Naive thymus-derived CD4-positive, alpha-beta T cell (primary cell): ENCODE measurements at regions not wholly inside any gene's neighbourhood (a gene's known extent, or its start where the extent isn't known, plus 50 kb on each side); places are given as distances from the start of the nearest gene placed in this dataset.

Source experiments
- ATAC-seq: fragments of 150-1000 bp; cut with Tn5 transposase; 2 replicates; pipeline ENCODE4 v1.10.0; 2021; ENCODE audit warnings: mild to moderate bottlenecking, moderate library complexity
- CTCF ChIA-PET: fragments of 350-600 bp; sonication (Branson Sonifier 250); formaldehyde crosslinking; loops from one replicate; lab custom pipeline; 2021; ENCODE audit warnings: antibody characterized with exemption; lab: Charles Lee
- POLR2A ChIA-PET: fragments of 350-600 bp; sonication (Branson Sonifier 250); formaldehyde crosslinking; loops from one replicate; lab custom pipeline; 2021; ENCODE audit warnings: antibody characterized with exemption, inconsistent platforms; lab: Charles Lee
- DNase-seq, 9 donors: peaks; one replicate each; pipeline versions ENCODE4 v3.0.0 to v3.0.0-alpha.2; 2020 to 2022; ENCODE audit warnings: mixed read lengths in 1 of 9
- H3K27ac ChIP-seq: one replicate; pipeline ENCODE4 v1.7.0; 2013; ENCODE audit warnings: mild to moderate bottlenecking, low read depth, low read length, moderate library complexity
- H3K27me3 ChIP-seq, 2 donors: one replicate each; pipeline ENCODE4 v1.7.0; 2013; ENCODE audit warnings: low read length in 2 of 2, mild to moderate bottlenecking in 2 of 2, moderate library complexity in 2 of 2; ENCODE audit not compliant: control insufficient read depth in 2 of 2, insufficient read depth in 2 of 2
- H3K36me3 ChIP-seq, 3 experiments: 1 replicate in 2 of 3; 2 replicates in 1 of 3; pipeline ENCODE4 v1.7.0; 2013; ENCODE audit warnings: low read length in 3 of 3, mild to moderate bottlenecking in 3 of 3, moderate library complexity in 1 of 3; ENCODE audit not compliant: insufficient read depth in 3 of 3, control insufficient read depth in 2 of 3
- H3K4me1 ChIP-seq, 2 donors: one replicate each; pipeline ENCODE4 v1.7.0; 2013; ENCODE audit warnings: low read length in 2 of 2, mild to moderate bottlenecking in 2 of 2, moderate library complexity in 1 of 2; ENCODE audit not compliant: control insufficient read depth in 2 of 2, insufficient read depth in 2 of 2
- H3K4me3 ChIP-seq: 2 replicates; pipeline ENCODE4 v1.7.0; 2013; ENCODE audit warnings: mild to moderate bottlenecking, low read length
- H3K9me3 ChIP-seq, 3 experiments: 1 replicate in 2 of 3; 2 replicates in 1 of 3; pipeline ENCODE4 v1.7.0; 2013; ENCODE audit warnings: low read length in 3 of 3; ENCODE audit not compliant: control insufficient read depth in 2 of 3
- H3K27ac Mint-ChIP-seq, 9 donors: one replicate each; pipeline ENCODE4 v1.8.0; 2020 to 2022; ENCODE audit warnings: mixed read lengths in 9 of 9, mild to moderate bottlenecking in 8 of 9, moderate library complexity in 5 of 9, inconsistent platforms in 2 of 9
- H3K27me3 Mint-ChIP-seq, 5 donors: one replicate each; pipeline ENCODE4 v1.8.0; 2021 to 2022; ENCODE audit warnings: mixed read lengths in 5 of 5, mild to moderate bottlenecking in 1 of 5
- H3K36me3 Mint-ChIP-seq, 5 donors: one replicate each; pipeline ENCODE4 v1.8.0; 2020 to 2022; ENCODE audit warnings: mixed read lengths in 5 of 5, mild to moderate bottlenecking in 3 of 5, inconsistent platforms in 1 of 5
- H3K4me1 Mint-ChIP-seq, 7 donors: one replicate each; pipeline ENCODE4 v1.8.0; 2020 to 2022; ENCODE audit warnings: mixed read lengths in 7 of 7, mild to moderate bottlenecking in 3 of 7, inconsistent platforms in 1 of 7
- H3K4me3 Mint-ChIP-seq, 10 donors: one replicate each; pipeline ENCODE4 v1.8.0; 2020 to 2022; ENCODE audit warnings: mild to moderate bottlenecking in 10 of 10, mixed read lengths in 10 of 10, moderate library complexity in 6 of 10, inconsistent platforms in 2 of 10
- H3K9me3 Mint-ChIP-seq, 11 donors: one replicate each; pipeline ENCODE4 v1.8.0; 2020 to 2022; ENCODE audit warnings: mixed read lengths in 11 of 11, mild to moderate bottlenecking in 4 of 11, inconsistent platforms in 1 of 11, moderate library complexity in 1 of 11
- intact Hi-C, 2 donors: fragments of 100-400 bp; cut with micrococcal nuclease; formaldehyde crosslinking; loops; one replicate each; pipeline ENCODE4 v1.15.1; 2023

DNA sequence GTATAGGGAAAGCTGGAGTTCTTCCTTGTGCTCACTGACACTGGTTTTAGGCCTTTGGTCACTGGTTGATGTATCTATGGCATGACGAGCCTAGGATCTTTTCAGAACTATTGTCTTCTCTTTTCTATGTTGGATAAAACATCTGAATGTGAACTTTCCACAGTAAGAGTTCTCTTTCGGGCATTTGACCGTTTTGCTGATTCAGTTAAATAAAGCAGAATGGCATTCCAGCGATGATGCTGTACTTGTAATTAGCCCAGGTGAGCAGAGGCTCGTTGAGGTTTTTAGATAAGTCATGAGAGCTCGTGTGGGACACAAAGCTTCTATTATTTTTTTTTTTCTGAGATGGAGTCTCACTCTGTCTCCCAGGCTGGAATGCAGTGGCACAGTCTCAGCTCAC, 160.2 kb upstream of the DPP6 start:
- Histone ChIP-seq H3K9me3 (no peaks in the 10 kb centered on the region), H3K4me3 (no peak overlapping the region), H3K36me3 (no peaks in the 10 kb centered on the region), H3K27ac (no peak overlapping the region), H3K4me1 (no peaks in the 10 kb centered on the region), H3K27me3 (no peaks in the 10 kb centered on the region)
- H3K9me3 Mint-ChIP-seq, result peaks cover 0 to 21% (median 3%) of the 10 kb centered on the region in 11 donors
- ATAC-seq, result no peak
- H3K4me1 Mint-ChIP-seq, result peaks cover 0 to 4% (median 0%) of the 10 kb centered on the region in 7 donors
- H3K4me3 Mint-ChIP-seq, result no peak overlapping the region
- intact Hi-C loops, result no loop called here
- peaks cover 0 to 4% (median 0%) of the 10 kb centered on the region in 5 donors for H3K36me3 Mint-ChIP-seq
- POLR2A ChIA-PET, result no interaction called here
- H3K27ac Mint-ChIP-seq, result no peak overlapping the region
- no peak for DNase-seq
- peaks cover 10 to 12% (median 12%) of the 10 kb centered on the region in 5 donors for H3K27me3 Mint-ChIP-seq
- CTCF ChIA-PET, result no interaction called here

GRCh38 chr7:153902862-153903261, 149.3 kb upstream of the DPP6 start:
- H3K4me1 ChIP-seq, result no peaks in the 10 kb centered on the region
- DNase-seq (no peak), ATAC-seq (no peak)
- Mint-ChIP-seq H3K4me3 (no peak overlapping the region), H3K27ac (no peak overlapping the region), H3K9me3 (peaks cover 0 to 19% (median 7%) of the 10 kb centered on the region in 11 donors), H3K36me3 (peaks cover 0 to 3% (median 0%) of the 10 kb centered on the region in 5 donors), H3K4me1 (no peaks in the 10 kb centered on the region), H3K27me3 (no peaks in the 10 kb centered on the region)
- H3K9me3 ChIP-seq, result no peaks in the 10 kb centered on the region
- H3K4me3 ChIP-seq, result no peak overlapping the region
- CTCF ChIA-PET, result no interaction called here
- no peaks in the 10 kb centered on the region for H3K27me3 ChIP-seq
- intact Hi-C loops, result no loop called here
- POLR2A ChIA-PET, result no interaction called here
- no peak overlapping the region for H3K27ac ChIP-seq
- H3K36me3 ChIP-seq, result no peaks in the 10 kb centered on the region

GRCh38 chr7:153912211-153912610, 140.0 kb upstream of the DPP6 start:
- H3K4me3 ChIP-seq, result no peak overlapping the region
- no peaks in the 10 kb centered on the region for H3K36me3 ChIP-seq
- POLR2A ChIA-PET, result no interaction called here
- Mint-ChIP-seq H3K4me1 (no peaks in the 10 kb centered on the region), H3K9me3 (peaks cover 0 to 12% (median 3%) of the 10 kb centered on the region in 11 donors), H3K27ac (no peak overlapping the region), H3K4me3 (no peak overlapping the region), H3K27me3 (no peaks in the 10 kb centered on the region), H3K36me3 (no peaks in the 10 kb centered on the region)
- H3K27ac ChIP-seq, result no peak overlapping the region
- H3K9me3 ChIP-seq, result no peaks in the 10 kb centered on the region
- DNase-seq (no peak), ATAC-seq (no peak)
- intact Hi-C loops, result no loop called here
- CTCF ChIA-PET, result no interaction called here
- no peaks in the 10 kb centered on the region for H3K4me1 ChIP-seq
- H3K27me3 ChIP-seq, result no peaks in the 10 kb centered on the region

DNA sequence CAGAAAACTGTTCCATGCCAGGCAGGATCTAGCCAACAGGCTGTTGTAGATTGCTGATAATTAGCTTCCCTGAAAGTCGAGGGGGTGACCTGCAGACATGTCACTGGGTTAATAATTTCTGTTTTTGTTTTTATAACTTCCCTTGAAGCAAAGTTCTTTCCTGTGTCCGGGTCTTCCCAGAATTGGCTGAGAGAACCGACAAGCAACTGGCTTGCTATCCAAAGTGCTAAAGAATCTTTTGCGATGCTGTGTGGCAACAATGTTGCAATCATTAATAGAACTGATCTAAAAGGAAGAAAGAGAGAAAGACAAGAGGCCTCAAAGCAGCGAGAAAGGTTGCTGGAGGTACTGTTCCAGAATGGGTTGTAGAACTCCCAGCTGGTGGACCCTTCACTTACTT, 132.1 kb upstream of the DPP6 start:
- no peak for ATAC-seq
- intact Hi-C loops, result no loop called here
- peaks cover 2 to 22% (median 6%) of the 10 kb centered on the region in 11 donors for H3K9me3 Mint-ChIP-seq
- no peak overlapping the region for H3K27ac Mint-ChIP-seq
- no peak overlapping the region for H3K4me3 Mint-ChIP-seq
- Histone ChIP-seq H3K36me3 (no peaks in the 10 kb centered on the region), H3K27ac (no peak overlapping the region), H3K9me3 (no peaks in the 10 kb centered on the region), H3K27me3 (no peaks in the 10 kb centered on the region), H3K4me3 (no peak overlapping the region), H3K4me1 (no peaks in the 10 kb centered on the region)
- ChIA-PET CTCF (no interaction called here), POLR2A (no interaction called here)
- no peaks in the 10 kb centered on the region for H3K27me3 Mint-ChIP-seq
- no peaks in the 10 kb centered on the region for H3K4me1 Mint-ChIP-seq
- DNase-seq, result no peak
- H3K36me3 Mint-ChIP-seq, result no peaks in the 10 kb centered on the region

DNA sequence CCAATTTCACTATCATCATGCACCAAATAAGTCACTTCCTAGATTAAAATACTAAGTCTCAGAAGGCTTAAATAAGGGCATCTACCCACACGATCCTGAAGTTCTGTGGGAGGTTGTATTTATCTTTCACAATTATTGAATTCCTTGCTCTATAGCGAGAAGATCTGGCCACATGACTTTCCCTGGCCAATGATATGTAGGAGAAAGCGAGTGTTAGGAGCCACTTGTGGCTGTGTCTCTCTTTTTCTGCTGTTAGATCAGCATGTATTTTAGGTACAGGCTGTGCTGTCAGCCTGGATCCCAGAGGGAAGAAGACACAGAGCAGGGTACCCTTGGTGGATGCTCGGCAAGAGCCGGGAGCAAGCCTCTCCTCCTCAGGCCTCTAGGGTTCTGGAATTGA, 131.3 kb upstream of the DPP6 start:
- Mint-ChIP-seq H3K4me3 (no peak overlapping the region), H3K27ac (no peak overlapping the region), H3K36me3 (no peaks in the 10 kb centered on the region), H3K9me3 (peaks cover 2 to 22% (median 6%) of the 10 kb centered on the region in 11 donors), H3K27me3 (no peaks in the 10 kb centered on the region), H3K4me1 (no peaks in the 10 kb centered on the region)
- Histone ChIP-seq H3K27ac (no peak overlapping the region), H3K9me3 (no peaks in the 10 kb centered on the region), H3K36me3 (no peaks in the 10 kb centered on the region), H3K4me3 (no peak overlapping the region), H3K27me3 (no peaks in the 10 kb centered on the region), H3K4me1 (no peaks in the 10 kb centered on the region)
- intact Hi-C loops, result no loop called here
- CTCF ChIA-PET, result no interaction called here
- POLR2A ChIA-PET, result no interaction called here
- ATAC-seq (no peak), DNase-seq (no peak)

GRCh38 chr7:153921408-153921807, 130.8 kb upstream of the DPP6 start:
- Histone ChIP-seq H3K4me3 (no peak overlapping the region), H3K9me3 (no peaks in the 10 kb centered on the region), H3K4me1 (no peaks in the 10 kb centered on the region), H3K27ac (no peak overlapping the region), H3K36me3 (no peaks in the 10 kb centered on the region), H3K27me3 (no peaks in the 10 kb centered on the region)
- H3K27me3 Mint-ChIP-seq, result no peaks in the 10 kb centered on the region
- H3K36me3 Mint-ChIP-seq, result no peaks in the 10 kb centered on the region
- H3K9me3 Mint-ChIP-seq, result peaks cover 2 to 27% (median 8%) of the 10 kb centered on the region in 11 donors
- ChIA-PET POLR2A (no interaction called here), CTCF (no interaction called here)
- DNase-seq, result no peak
- H3K27ac Mint-ChIP-seq, result no peak overlapping the region
- intact Hi-C loops, result no loop called here
- ATAC-seq, result no peak
- no peaks in the 10 kb centered on the region for H3K4me1 Mint-ChIP-seq
- H3K4me3 Mint-ChIP-seq, result no peak overlapping the region

DNA sequence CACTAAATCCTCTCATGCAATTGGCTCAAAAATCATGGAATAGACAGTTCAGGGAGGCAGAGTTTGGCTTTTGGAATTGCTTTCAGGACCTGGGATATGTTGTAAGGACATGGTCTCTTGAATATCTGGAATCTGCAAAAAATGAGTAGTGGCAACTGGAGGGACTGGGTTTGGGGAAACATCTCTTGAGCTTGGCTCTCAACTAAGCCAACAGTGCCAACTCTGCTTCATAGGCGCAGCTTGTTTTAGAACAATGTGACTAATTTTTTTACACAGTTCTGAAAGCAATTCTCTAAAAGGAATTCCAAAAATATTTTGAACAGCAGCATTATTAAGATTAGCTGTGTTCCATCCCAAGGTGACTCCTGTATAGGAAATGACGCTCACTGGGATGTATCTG, 121.5 kb upstream of the DPP6 start:
- Histone ChIP-seq H3K4me1 (no peaks in the 10 kb centered on the region), H3K27ac (no peak overlapping the region), H3K27me3 (no peaks in the 10 kb centered on the region), H3K4me3 (no peak overlapping the region), H3K36me3 (no peaks in the 10 kb centered on the region), H3K9me3 (no peaks in the 10 kb centered on the region)
- Mint-ChIP-seq H3K27ac (no peak overlapping the region), H3K4me1 (no peaks in the 10 kb centered on the region), H3K4me3 (no peak overlapping the region), H3K27me3 (no peaks in the 10 kb centered on the region), H3K36me3 (peaks cover 0 to 9% (median 0%) of the 10 kb centered on the region in 5 donors), H3K9me3 (peaks cover 0 to 26% (median 8%) of the 10 kb centered on the region in 11 donors)
- ChIA-PET POLR2A (no interaction called here), CTCF (no interaction called here)
- intact Hi-C loops, result no loop called here
- DNase-seq (no peak), ATAC-seq (no peak)
